Astrocyte (in vitro differentiated cells and primary cell): ENCODE measurements at regions not wholly inside any gene's neighbourhood (a gene's known extent, or its start where the extent isn't known, plus 50 kb on each side); places are given as distances from the start of the nearest gene placed in this dataset.

Source experiments
- CTCF ChIP-seq: IDR thresholded peaks from 2 replicates; pipeline ENCODE4 v1.5.1; 2011; ENCODE audit warnings: low read depth, mild to moderate bottlenecking, inconsistent platforms, low read length, moderate library complexity; ENCODE audit not compliant: insufficient read depth
- EZH2 ChIP-seq: IDR thresholded peaks from 2 replicates; pipeline ENCODE4 v1.6.1; 2012; ENCODE audit warnings: mild to moderate bottlenecking, low read length, inconsistent platforms; ENCODE audit not compliant: insufficient read depth

- TF ChIP-seq CTCF (no peak), EZH2 (no peak)
These were observed 123.8 kb upstream of the ID2 start for GRCh38 chr2:8558096-8558495.
